Thoracic aorta (tissue), 2 donors: ENCODE measurements at regions not wholly inside any gene's neighbourhood (a gene's known extent, or its start where the extent isn't known, plus 50 kb on each side); places are given as distances from the start of the nearest gene placed in this dataset.

Experiments
- ATAC-seq: fragments of 150-250 bp; one replicate; pipeline ENCODE4 v1.8.0; 2017; ENCODE audit warnings: low read depth; ENCODE audit not compliant: insufficient number of reproducible peaks, low FRiP score
- DNase-seq: peaks from one replicate; pipeline ENCODE4 v3.0.0-alpha.2; 2020; ENCODE audit warnings: low spot score
- H3K27ac ChIP-seq, 2 donors: fragments of 200-600 bp; sonication (generic); 1 replicate in 1 of 2; 2 replicates in 1 of 2; pipeline ENCODE4 v1.5.1; 2016; ENCODE audit warnings: mild to moderate bottlenecking in 2 of 2, moderate library complexity in 2 of 2
- H3K27me3 ChIP-seq: fragments of 200-600 bp; sonication (generic); replicated peaks from 2 replicates; pipeline ENCODE4 v1.6.0; 2016; ENCODE audit warnings: mild to moderate bottlenecking; ENCODE audit not compliant: insufficient read depth
- H3K36me3 ChIP-seq: fragments of 200-600 bp; sonication (generic); one replicate; pipeline ENCODE4 v1.5.1; 2016
- H3K4me1 ChIP-seq, 2 donors: fragments of 200-600 bp; sonication (generic); 1 replicate in 1 of 2; 2 replicates in 1 of 2; pipeline versions ENCODE4 v1.5.1 to v1.6.0; 2016; ENCODE audit warnings: low read depth in 2 of 2, mild to moderate bottlenecking in 1 of 2; ENCODE audit not compliant: control insufficient read depth in 1 of 2
- H3K4me3 ChIP-seq: fragments of 200-600 bp; sonication (generic); 2 replicates; pipeline ENCODE4 v1.5.1; 2016; ENCODE audit warnings: mild to moderate bottlenecking
- H3K9me3 ChIP-seq: fragments of 200-600 bp; sonication (generic); 2 replicates; pipeline ENCODE4 v1.5.1; 2016
- CTCF ChIP-seq: fragments of 200-600 bp; sonication (generic); IDR thresholded peaks from one replicate; pipeline ENCODE4 v1.5.1; 2019; ENCODE audit warnings: antibody characterized with exemption

- TF ChIP-seq CTCF, result no peak
- DNase-seq (no peak), ATAC-seq (no peak)
- H3K4me1 ChIP-seq, result no peaks in the 10 kb centered on the region
- H3K36me3 ChIP-seq, result no peaks in the 10 kb centered on the region
- H3K9me3 ChIP-seq, result no peaks in the 10 kb centered on the region
- H3K27me3 ChIP-seq, result no peaks in the 10 kb centered on the region
- no peak overlapping the region for H3K27ac ChIP-seq
- no peak overlapping the region for H3K4me3 ChIP-seq
These were observed 453.5 kb downstream of the CAAP1 start for GRCh38 chr9:26439061-26439624.

GRCh38 chr9:26437056-26437711 lies 455.4 kb downstream of the CAAP1 start:
- no peaks in the 10 kb centered on the region for H3K36me3 ChIP-seq
- DNase-seq, result no peak
- H3K4me1 ChIP-seq, result no peaks in the 10 kb centered on the region
- no peaks in the 10 kb centered on the region for H3K9me3 ChIP-seq
- H3K4me3 ChIP-seq, result no peak overlapping the region
- no peak for ATAC-seq
- H3K27me3 ChIP-seq, result no peaks in the 10 kb centered on the region
- no peak overlapping the region for H3K27ac ChIP-seq
- no peak for TF ChIP-seq CTCF

- DNase-seq (no peak), ATAC-seq (no peak)
- Histone ChIP-seq H3K36me3 (no peaks in the 10 kb centered on the region), H3K27ac (no peak overlapping the region), H3K27me3 (no peaks in the 10 kb centered on the region), H3K9me3 (no peaks in the 10 kb centered on the region), H3K4me1 (no peaks in the 10 kb centered on the region), H3K4me3 (no peak overlapping the region)
- no peak for TF ChIP-seq CTCF
These were observed 466.0 kb downstream of the CAAP1 start for GRCh38 chr9:26426551-26427131.

GRCh38 chr9:26418480-26418879 lies 474.1 kb downstream of the CAAP1 start:
- Histone ChIP-seq H3K27ac (no peak overlapping the region), H3K4me3 (no peak overlapping the region), H3K36me3 (no peaks in the 10 kb centered on the region), H3K27me3 (no peaks in the 10 kb centered on the region), H3K9me3 (no peaks in the 10 kb centered on the region), H3K4me1 (no peaks in the 10 kb centered on the region)
- ATAC-seq (no peak), DNase-seq (no peak)
- TF ChIP-seq CTCF, result no peak

GRCh38 chr9:26415528-26415927 lies 477.1 kb downstream of the CAAP1 start:
- no peaks in the 10 kb centered on the region for H3K9me3 ChIP-seq
- no peaks in the 10 kb centered on the region for H3K27me3 ChIP-seq
- H3K36me3 ChIP-seq, result no peaks in the 10 kb centered on the region
- no peak overlapping the region for H3K4me3 ChIP-seq
- no peak for DNase-seq
- no peak for ATAC-seq
- no peaks in the 10 kb centered on the region for H3K4me1 ChIP-seq
- no peak for TF ChIP-seq CTCF
- H3K27ac ChIP-seq, result no peak overlapping the region
